ENCODE measurements at regions not wholly inside any gene's neighbourhood (a gene's known extent, or its start where the extent isn't known, plus 50 kb on each side); places are given as distances from the start of the nearest gene placed in this dataset.

GRCh38 chr7:25822823-25823222 is 329.2 kb upstream of the NFE2L3 start:
- no peak overlapping the region for H3K4me3 ChIP-seq (ENCODE audit: low read depth, low read length)
- DNase-seq, result no peak
- no peaks in the 10 kb centered on the region for H3K9me3 ChIP-seq (ENCODE audit: severe bottlenecking)
- no peak for TF ChIP-seq CTCF (IDR thresholded peaks at IDR 0.05; ENCODE audit: low read depth, low read length)
- H3K27ac ChIP-seq, result no peak overlapping the region
- H3K27me3 ChIP-seq (ENCODE audit: insufficient read depth, low read depth, severe bottlenecking), result no peaks in the 10 kb centered on the region
- no peaks in the 10 kb centered on the region for H3K36me3 ChIP-seq

GRCh38 chr7:25823571-25823970 is 328.4 kb upstream of the NFE2L3 start:
- H3K4me3 ChIP-seq (ENCODE audit: low read depth, low read length), result no peak overlapping the region
- H3K27me3 ChIP-seq (ENCODE audit: insufficient read depth, low read depth, severe bottlenecking), result no peaks in the 10 kb centered on the region
- H3K36me3 ChIP-seq, result no peaks in the 10 kb centered on the region
- TF ChIP-seq CTCF (IDR thresholded peaks at IDR 0.05; ENCODE audit: low read depth, low read length), result no peak
- H3K27ac ChIP-seq, result no peak overlapping the region
- DNase-seq, result no peak
- H3K9me3 ChIP-seq (ENCODE audit: severe bottlenecking), result no peaks in the 10 kb centered on the region

- no peaks in the 10 kb centered on the region for H3K9me3 ChIP-seq (ENCODE audit: severe bottlenecking)
- DNase-seq, result no peak
- no peak overlapping the region for H3K27ac ChIP-seq
- H3K27me3 ChIP-seq (ENCODE audit: insufficient read depth, low read depth, severe bottlenecking), result no peaks in the 10 kb centered on the region
- no peak for TF ChIP-seq CTCF (IDR thresholded peaks at IDR 0.05; ENCODE audit: low read depth, low read length)
- no peaks in the 10 kb centered on the region for H3K36me3 ChIP-seq
- no peak overlapping the region for H3K4me3 ChIP-seq (ENCODE audit: low read depth, low read length)
These were observed 323.5 kb upstream of the NFE2L3 start for GRCh38 chr7:25828468-25828867.

- H3K27ac ChIP-seq, result no peak overlapping the region
- no peak overlapping the region for H3K4me3 ChIP-seq (ENCODE audit: low read depth, low read length)
- H3K27me3 ChIP-seq (ENCODE audit: insufficient read depth, low read depth, severe bottlenecking), result no peaks in the 10 kb centered on the region
- H3K9me3 ChIP-seq (ENCODE audit: severe bottlenecking), result no peaks in the 10 kb centered on the region
- TF ChIP-seq CTCF (IDR thresholded peaks at IDR 0.05; ENCODE audit: low read depth, low read length), result no peak
- DNase-seq, result no peak
- no peaks in the 10 kb centered on the region for H3K36me3 ChIP-seq
These were observed 322.3 kb upstream of the NFE2L3 start for GRCh38 chr7:25829663-25830062.

- no peak for DNase-seq
- H3K4me3 ChIP-seq (ENCODE audit: low read depth, low read length), result no peak overlapping the region
- H3K27me3 ChIP-seq (ENCODE audit: insufficient read depth, low read depth, severe bottlenecking), result no peaks in the 10 kb centered on the region
- no peaks in the 10 kb centered on the region for H3K36me3 ChIP-seq
- no peaks in the 10 kb centered on the region for H3K9me3 ChIP-seq (ENCODE audit: severe bottlenecking)
- no peak for TF ChIP-seq CTCF (IDR thresholded peaks at IDR 0.05; ENCODE audit: low read depth, low read length)
- H3K27ac ChIP-seq, result no peak overlapping the region
These were observed 321.8 kb upstream of the NFE2L3 start for GRCh38 chr7:25830215-25830614.

- Histone ChIP-seq H3K27ac (no peak overlapping the region), H3K36me3 (no peaks in the 10 kb centered on the region), H3K27me3 (ENCODE audit: insufficient read depth, low read depth, severe bottlenecking) (no peaks in the 10 kb centered on the region), H3K9me3 (ENCODE audit: severe bottlenecking) (no peaks in the 10 kb centered on the region), H3K4me3 (ENCODE audit: low read depth, low read length) (no peak overlapping the region)
- no peak for DNase-seq
- no peak for TF ChIP-seq CTCF (IDR thresholded peaks at IDR 0.05; ENCODE audit: low read depth, low read length)
These were observed 320.8 kb upstream of the NFE2L3 start for GRCh38 chr7:25831062-25831691.

Data from WERI-Rb-1 (cell line).